ENCODE measurements at regions not wholly inside any gene's neighbourhood (a gene's known extent, or its start where the extent isn't known, plus 50 kb on each side); places are given as distances from the start of the nearest gene placed in this dataset.
A peak's percentile ranks its signal among the peaks of the same experiment; 100 is the strongest.
"Not testable (repeated sequence)": the region's sequence is repeated elsewhere in the genome, so short reads cannot be mapped to it uniquely, and the experiment has no call there.

- no peak overlapping the region for H3K4me3 ChIP-seq (replicated peaks in 1 of 2; ENCODE audit: low read depth in 2 of 2, low read length in 2 of 2)
- DNase-seq (ENCODE audit: low read depth in 2 of 2), result no peak
- TF ChIP-seq CTCF (IDR thresholded peaks at IDR 0.05; ENCODE audit: low read depth, low read length), result no peak
Observed at GRCh38 chr10:125417605-125418004, 257.2 kb upstream of the CTBP2 start.

DNA sequence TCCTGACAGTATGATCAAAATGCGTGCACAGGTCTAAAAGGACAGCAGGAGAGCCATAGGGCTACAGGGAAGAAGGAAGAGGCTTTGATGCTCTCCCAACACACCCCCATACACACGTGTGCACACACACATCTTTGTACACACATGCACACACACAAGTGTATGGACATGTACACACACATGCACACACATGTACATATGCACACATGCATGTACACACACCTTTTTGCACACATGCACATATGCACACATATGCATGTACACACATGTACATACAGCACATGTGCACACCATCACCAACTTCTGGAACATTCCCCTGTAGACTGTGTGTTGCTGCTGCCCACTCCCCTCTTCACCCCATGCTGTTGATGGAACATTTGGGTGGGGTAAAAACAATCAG, 255.6 kb upstream of the CTBP2 start:
- DNase-seq (ENCODE audit: low read depth in 2 of 2), result no peak
- TF ChIP-seq CTCF (IDR thresholded peaks at IDR 0.05; ENCODE audit: low read depth, low read length), result no peak
- no peak overlapping the region for H3K4me3 ChIP-seq (replicated peaks in 1 of 2; ENCODE audit: low read depth in 2 of 2, low read length in 2 of 2)

GRCh38 chr10:125415006-125415633, 254.8 kb upstream of the CTBP2 start:
- peak in 1 of 2 donors; percentile 1 for DNase-seq (ENCODE audit: low read depth in 2 of 2)
- TF ChIP-seq CTCF (IDR thresholded peaks at IDR 0.05; ENCODE audit: low read depth, low read length), result no peak
- H3K4me3 ChIP-seq (replicated peaks in 1 of 2; ENCODE audit: low read depth in 2 of 2, low read length in 2 of 2), result no peak overlapping the region

GRCh38 chr10:125411724-125412123, 251.4 kb upstream of the CTBP2 start:
- DNase-seq (ENCODE audit: low read depth in 2 of 2), result peak; percentile 26 to 89
- TF ChIP-seq CTCF (IDR thresholded peaks at IDR 0.05; ENCODE audit: low read depth, low read length), result no peak
- H3K4me3 ChIP-seq (replicated peaks in 1 of 2; ENCODE audit: low read depth in 2 of 2, low read length in 2 of 2), result no peak overlapping the region

GRCh38 chr10:125409756-125410155, 249.4 kb upstream of the CTBP2 start:
- no peak overlapping the region for H3K4me3 ChIP-seq (replicated peaks in 1 of 2; ENCODE audit: low read depth in 2 of 2, low read length in 2 of 2)
- no peak for DNase-seq (ENCODE audit: low read depth in 2 of 2)
- TF ChIP-seq CTCF (IDR thresholded peaks at IDR 0.05; ENCODE audit: low read depth, low read length), result no peak

DNA sequence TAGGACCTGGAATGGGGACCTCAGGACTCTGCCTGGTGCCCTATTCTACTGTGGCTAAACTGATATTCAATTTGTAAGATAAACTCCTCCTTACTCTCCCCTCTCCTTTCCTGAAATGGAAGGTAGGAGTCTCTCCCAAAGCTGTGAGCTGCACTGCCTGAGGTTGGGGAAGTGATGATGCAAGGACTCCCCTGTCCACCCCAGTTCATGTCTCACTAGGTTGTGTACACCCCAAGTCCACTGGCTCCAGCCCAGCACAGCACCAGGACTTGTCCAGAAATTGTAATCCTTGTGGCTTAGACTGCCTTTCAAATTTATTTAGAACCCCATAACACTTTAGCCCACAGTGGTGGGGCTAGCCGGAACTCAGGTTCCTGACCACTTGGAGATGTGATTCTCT, 247.2 kb upstream of the CTBP2 start:
- TF ChIP-seq CTCF (IDR thresholded peaks at IDR 0.05; ENCODE audit: low read depth, low read length), result no peak
- no peak for DNase-seq (ENCODE audit: low read depth in 2 of 2)
- no peak overlapping the region for H3K4me3 ChIP-seq (replicated peaks in 1 of 2; ENCODE audit: low read depth in 2 of 2, low read length in 2 of 2)

- TF ChIP-seq CTCF (IDR thresholded peaks at IDR 0.05; ENCODE audit: low read depth, low read length), result no peak
- DNase-seq (ENCODE audit: low read depth in 2 of 2), result peak in 1 of 2 donors; percentile 44
- no peak overlapping the region for H3K4me3 ChIP-seq (replicated peaks in 1 of 2; ENCODE audit: low read depth in 2 of 2, low read length in 2 of 2)
Observed at GRCh38 chr10:125407000-125407502, 246.7 kb upstream of the CTBP2 start.

DNA sequence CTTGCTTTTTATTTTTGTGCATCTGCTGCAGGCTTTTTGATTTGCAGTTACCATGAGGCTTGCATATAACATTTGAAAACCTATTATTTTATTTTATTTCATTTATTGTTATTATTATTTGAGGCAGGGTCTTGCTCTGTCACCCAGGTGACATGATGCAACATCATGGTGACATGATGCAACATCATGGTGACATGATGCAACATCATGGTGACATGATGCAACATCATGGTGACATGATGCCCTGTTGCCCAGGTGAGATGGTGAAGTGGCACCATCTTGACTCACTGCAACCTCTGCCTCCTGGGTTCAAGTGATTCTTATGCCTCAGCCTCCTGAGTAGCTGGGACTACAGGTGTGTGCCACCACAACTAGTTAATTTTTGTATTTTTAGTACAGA, 244.5 kb upstream of the CTBP2 start:
- not testable (repeated sequence) for H3K4me3 ChIP-seq (replicated peaks in 1 of 2; ENCODE audit: low read depth in 2 of 2, low read length in 2 of 2); DNase-seq (ENCODE audit: low read depth in 2 of 2)

Measured in cardiac fibroblast (primary cell).